ENCODE measurements at regions not wholly inside any gene's neighbourhood (a gene's known extent, or its start where the extent isn't known, plus 50 kb on each side); places are given as distances from the start of the nearest gene placed in this dataset.

DNA sequence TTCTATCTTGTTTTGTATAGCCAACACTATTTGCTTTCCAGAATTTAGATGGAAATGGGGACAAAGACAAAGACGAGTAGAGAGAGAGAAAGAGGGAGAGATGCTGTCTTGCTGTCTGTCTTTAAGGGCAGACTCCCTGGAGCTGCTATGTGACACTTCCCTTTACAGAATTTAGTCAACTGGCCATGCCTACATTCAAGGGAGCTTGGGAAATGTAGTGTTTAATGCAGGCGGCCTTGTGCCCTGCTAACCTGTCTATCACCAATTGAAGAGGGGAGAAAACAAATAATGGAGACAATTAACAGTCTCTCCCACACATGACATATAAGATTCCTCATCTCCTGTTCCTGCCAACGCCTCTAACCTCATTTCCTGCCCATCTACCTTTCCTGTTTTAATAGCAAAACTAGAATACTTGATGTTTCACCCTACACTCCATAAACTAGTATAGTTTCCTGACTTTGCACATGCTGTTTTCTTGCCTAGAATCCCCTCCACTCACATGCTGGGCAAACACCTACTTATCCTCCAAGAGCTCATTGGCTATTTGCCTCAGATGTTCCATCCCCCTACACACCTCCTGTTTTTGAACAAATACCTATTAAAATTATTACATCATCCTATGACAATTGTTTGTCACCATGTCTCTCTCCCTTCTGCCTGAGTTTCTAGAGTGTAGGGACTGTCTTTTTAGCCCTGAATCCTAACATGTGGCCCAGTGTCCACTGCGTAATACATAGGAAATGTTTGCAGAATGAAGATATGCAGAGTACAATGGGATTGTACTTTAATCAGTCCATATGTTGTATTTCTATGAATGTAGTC, 117.2 kb downstream of the SLC25A24 start:
- Histone ChIP-seq H3K27ac (ENCODE audit: low read length) (no peak overlapping the region), H3K9me3 (ENCODE audit: control insufficient read depth, low read length) (no peaks in the 10 kb centered on the region), H3K4me3 (ENCODE audit: low read length) (no peak overlapping the region), H3K4me1 (ENCODE audit: control insufficient read depth, insufficient read depth, low read length) (no peaks in the 10 kb centered on the region), H3K27me3 (ENCODE audit: control insufficient read depth, insufficient read depth) (no peaks in the 10 kb centered on the region)
- 69% methylated on average over 4 of the region's 4 CpGs for WGBS
- intact Hi-C loops (cut with DNase I): no loop called here
- ATAC-seq (no peak), DNase-seq (no peak)

DNA sequence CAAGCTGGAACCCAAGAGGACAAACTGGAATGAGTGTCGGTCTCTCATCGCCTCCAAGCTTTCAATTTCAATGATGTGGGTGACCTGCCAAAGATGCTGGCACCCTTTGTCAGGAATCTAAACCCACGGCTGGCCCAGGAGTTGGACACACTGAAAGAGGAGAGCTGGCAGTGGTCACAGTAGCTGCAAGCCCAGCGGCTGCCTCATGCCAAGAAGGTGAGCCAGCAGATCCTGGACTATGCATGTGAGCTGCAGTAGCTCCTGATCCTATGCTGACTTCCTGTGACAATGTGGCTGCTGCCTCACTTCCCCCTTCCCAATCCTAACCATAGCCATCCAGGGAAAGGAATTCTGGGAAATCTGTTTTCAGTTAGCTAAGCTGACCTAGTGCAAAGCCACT, 117.0 kb upstream of the VAV3 start:
- Histone ChIP-seq H3K9me3 (ENCODE audit: control insufficient read depth, low read length) (no peaks in the 10 kb centered on the region), H3K4me3 (ENCODE audit: low read length) (no peak overlapping the region), H3K27ac (ENCODE audit: low read length) (no peak overlapping the region), H3K4me1 (ENCODE audit: control insufficient read depth, insufficient read depth, low read length) (no peaks in the 10 kb centered on the region), H3K27me3 (ENCODE audit: control insufficient read depth, insufficient read depth) (no peaks in the 10 kb centered on the region)
- no peak for ATAC-seq
- peak in 1 of 3 donors; percentile 50 for DNase-seq
- intact Hi-C loops (cut with DNase I): no loop called here
- WGBS: 70% methylated on average over 4 of the region's 4 CpGs

DNA sequence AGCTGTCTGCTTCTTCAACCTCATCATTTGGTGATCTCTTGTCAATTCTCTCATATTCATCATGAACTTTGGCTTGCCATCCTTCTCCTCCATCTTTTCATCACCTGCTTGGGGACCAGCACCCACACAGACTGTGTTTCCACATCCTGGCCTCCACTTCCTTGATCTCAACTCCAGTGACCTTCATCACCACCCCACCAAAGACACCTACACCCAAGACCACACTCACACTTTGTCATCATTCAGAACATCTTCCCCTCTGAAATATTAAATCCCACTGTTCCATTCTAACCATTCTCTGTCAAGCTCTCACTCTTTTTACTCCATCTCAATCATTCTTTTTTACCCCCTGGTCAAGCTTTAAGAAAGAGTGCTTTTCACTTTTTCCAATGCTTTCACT, 115.5 kb upstream of the VAV3 start:
- H3K4me3 ChIP-seq (ENCODE audit: low read length): no peak overlapping the region
- no peak for DNase-seq
- no peaks in the 10 kb centered on the region for H3K9me3 ChIP-seq (ENCODE audit: control insufficient read depth, low read length)
- H3K27ac ChIP-seq (ENCODE audit: low read length): no peak overlapping the region
- ATAC-seq: no peak
- intact Hi-C loops (cut with DNase I): no loop called here
- no peaks in the 10 kb centered on the region for H3K27me3 ChIP-seq (ENCODE audit: control insufficient read depth, insufficient read depth)
- H3K4me1 ChIP-seq (ENCODE audit: control insufficient read depth, insufficient read depth, low read length): no peaks in the 10 kb centered on the region

DNA sequence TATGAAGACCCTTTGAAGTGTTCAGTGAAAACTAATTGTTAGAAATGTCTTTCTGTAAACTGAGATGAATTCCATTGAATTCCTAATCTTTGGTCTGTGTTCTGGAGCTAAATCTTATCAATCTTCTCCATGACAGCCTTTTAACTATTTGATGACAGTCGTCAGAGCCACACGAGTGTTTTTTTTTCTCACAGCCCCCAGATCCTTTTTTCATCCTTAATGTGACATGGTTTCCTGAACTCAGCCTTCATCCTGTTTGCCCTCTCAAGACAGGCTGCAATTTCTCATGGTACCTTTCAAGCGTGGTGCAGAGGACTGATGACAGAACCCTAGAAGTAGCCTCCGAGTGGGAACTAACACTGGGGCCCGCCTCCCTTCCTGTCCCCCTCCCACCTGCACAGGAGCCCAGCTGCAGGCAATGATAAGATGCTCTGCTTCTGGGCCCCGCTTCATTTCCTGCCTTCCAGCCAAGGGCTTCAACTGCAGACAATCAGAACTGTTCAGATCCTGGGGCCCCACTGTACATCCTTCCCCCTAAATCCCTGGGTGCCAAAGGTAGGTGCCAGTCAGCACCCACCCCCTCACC, 114.6 kb upstream of the VAV3 start:
- no peaks in the 10 kb centered on the region for H3K27me3 ChIP-seq (ENCODE audit: control insufficient read depth, insufficient read depth)
- H3K27ac ChIP-seq (ENCODE audit: low read length): no peak overlapping the region
- no peaks in the 10 kb centered on the region for H3K9me3 ChIP-seq (ENCODE audit: control insufficient read depth, low read length)
- no peak for DNase-seq
- H3K4me1 ChIP-seq (ENCODE audit: control insufficient read depth, insufficient read depth, low read length): no peaks in the 10 kb centered on the region
- no peak for ATAC-seq
- intact Hi-C loops (cut with DNase I): no loop called here
- 44% methylated on average over 6 of the region's 6 CpGs for WGBS
- H3K4me3 ChIP-seq (ENCODE audit: low read length): no peak overlapping the region

DNA sequence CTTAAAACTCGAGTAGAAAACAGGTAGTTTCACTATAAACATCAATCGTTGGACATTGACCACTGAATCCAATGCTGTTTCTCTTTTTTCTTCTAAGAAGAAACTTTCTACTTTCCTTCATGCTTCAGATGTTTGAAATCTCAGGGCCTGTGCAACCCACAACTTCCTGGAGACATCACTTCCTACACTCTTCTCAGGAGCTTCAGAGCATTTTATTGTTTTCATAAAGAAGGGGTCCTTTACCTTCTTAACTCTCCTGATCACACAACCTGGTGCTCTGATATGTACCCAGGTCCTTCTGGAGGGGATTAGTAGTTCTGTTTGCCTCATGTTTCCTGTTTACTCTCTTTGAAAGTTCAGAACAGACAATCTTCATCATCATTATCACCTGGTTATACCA, 113.0 kb upstream of the VAV3 start:
- WGBS: 74% methylated on average over 2 of the region's 2 CpGs
- Histone ChIP-seq H3K27ac (ENCODE audit: low read length) (no peak overlapping the region), H3K27me3 (ENCODE audit: control insufficient read depth, insufficient read depth) (no peaks in the 10 kb centered on the region), H3K4me1 (ENCODE audit: control insufficient read depth, insufficient read depth, low read length) (no peaks in the 10 kb centered on the region), H3K9me3 (ENCODE audit: control insufficient read depth, low read length) (no peaks in the 10 kb centered on the region), H3K4me3 (ENCODE audit: low read length) (no peak overlapping the region)
- no peak for DNase-seq
- ATAC-seq: no peak
- intact Hi-C loops (cut with DNase I): no loop called here

DNA sequence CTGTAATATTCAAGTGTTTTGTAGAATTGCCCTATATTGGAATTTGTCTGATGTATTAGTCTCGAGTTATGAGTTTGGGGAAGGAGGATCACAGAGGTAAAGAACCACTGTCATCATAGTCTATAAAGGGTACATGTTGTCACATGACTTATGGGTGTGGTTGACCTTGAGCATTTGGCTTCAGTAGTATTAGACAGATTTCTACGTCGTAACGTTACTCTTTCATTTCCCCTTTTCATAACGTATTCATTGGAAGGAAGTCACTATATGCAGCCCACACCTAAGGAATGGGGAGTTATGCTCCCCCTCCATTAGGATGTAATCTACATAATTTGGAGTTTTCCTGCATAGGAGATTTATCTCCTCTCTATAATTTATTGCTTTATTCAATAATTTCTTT, 110.1 kb upstream of the VAV3 start:
- ATAC-seq: no peak
- Histone ChIP-seq H3K27ac (ENCODE audit: low read length) (no peak overlapping the region), H3K9me3 (ENCODE audit: control insufficient read depth, low read length) (no peaks in the 10 kb centered on the region), H3K4me3 (ENCODE audit: low read length) (no peak overlapping the region), H3K4me1 (ENCODE audit: control insufficient read depth, insufficient read depth, low read length) (no peaks in the 10 kb centered on the region), H3K27me3 (ENCODE audit: control insufficient read depth, insufficient read depth) (no peaks in the 10 kb centered on the region)
- 54% methylated on average over 5 of the region's 5 CpGs for WGBS
- intact Hi-C loops (cut with DNase I): no loop called here
- DNase-seq: no peak

DNA sequence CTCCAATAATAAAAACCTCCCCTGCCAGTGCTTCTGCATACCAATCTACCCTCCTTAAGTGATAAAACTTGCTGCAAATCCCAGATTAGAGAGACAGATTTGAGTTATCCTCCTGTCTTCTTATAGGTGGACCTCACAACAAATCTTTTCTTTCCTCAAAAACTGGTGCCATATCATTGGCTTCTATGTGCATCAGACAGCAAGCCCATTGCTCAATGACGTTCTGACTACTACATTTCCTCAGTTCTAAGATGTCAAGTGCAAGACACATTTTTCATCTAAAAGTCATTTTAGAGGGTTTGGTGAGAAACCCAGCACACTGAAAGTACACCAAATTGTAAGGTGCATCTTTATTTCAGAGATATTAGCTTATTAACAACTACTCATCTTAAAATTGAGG, 107.8 kb upstream of the VAV3 start:
- no peak for DNase-seq
- no peaks in the 10 kb centered on the region for H3K4me1 ChIP-seq (ENCODE audit: control insufficient read depth, insufficient read depth, low read length)
- ATAC-seq: no peak
- 44% methylated on average over 1 of the region's 1 CpG for WGBS
- H3K27me3 ChIP-seq (ENCODE audit: control insufficient read depth, insufficient read depth): no peaks in the 10 kb centered on the region
- intact Hi-C loops (cut with DNase I): no loop called here
- H3K27ac ChIP-seq (ENCODE audit: low read length): no peak overlapping the region
- H3K9me3 ChIP-seq (ENCODE audit: control insufficient read depth, low read length): no peaks in the 10 kb centered on the region
- no peak overlapping the region for H3K4me3 ChIP-seq (ENCODE audit: low read length)

DNA sequence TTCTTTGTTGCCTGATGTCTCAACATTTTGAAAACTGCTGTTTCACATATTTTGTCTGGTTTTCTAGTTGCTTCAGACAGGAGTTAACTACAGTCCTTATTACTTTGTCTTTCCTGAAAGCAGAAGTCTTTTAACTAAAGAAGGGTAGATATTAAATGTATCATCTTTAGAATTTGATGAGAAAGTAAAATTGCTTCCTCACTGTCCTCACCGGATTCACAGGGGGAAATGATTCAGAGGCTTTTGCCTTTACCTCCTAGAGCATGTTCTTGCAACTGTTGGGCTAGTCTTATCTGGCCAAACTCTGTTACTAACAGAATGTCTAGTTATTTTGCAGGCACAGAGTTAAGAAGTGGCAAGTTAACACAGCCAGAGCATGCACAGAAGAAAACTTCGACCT, 107.2 kb upstream of the VAV3 start:
- intact Hi-C loops (cut with DNase I): no loop called here
- Histone ChIP-seq H3K27me3 (ENCODE audit: control insufficient read depth, insufficient read depth) (no peaks in the 10 kb centered on the region), H3K27ac (ENCODE audit: low read length) (no peak overlapping the region), H3K4me1 (ENCODE audit: control insufficient read depth, insufficient read depth, low read length) (no peaks in the 10 kb centered on the region), H3K9me3 (ENCODE audit: control insufficient read depth, low read length) (no peaks in the 10 kb centered on the region), H3K4me3 (ENCODE audit: low read length) (no peak overlapping the region)
- ATAC-seq (peak in 1 of 2 donors; percentile 28), DNase-seq (no peak)
- whole genome bisulfite sequencing: 38% methylated on average over 2 of the region's 2 CpGs

DNA sequence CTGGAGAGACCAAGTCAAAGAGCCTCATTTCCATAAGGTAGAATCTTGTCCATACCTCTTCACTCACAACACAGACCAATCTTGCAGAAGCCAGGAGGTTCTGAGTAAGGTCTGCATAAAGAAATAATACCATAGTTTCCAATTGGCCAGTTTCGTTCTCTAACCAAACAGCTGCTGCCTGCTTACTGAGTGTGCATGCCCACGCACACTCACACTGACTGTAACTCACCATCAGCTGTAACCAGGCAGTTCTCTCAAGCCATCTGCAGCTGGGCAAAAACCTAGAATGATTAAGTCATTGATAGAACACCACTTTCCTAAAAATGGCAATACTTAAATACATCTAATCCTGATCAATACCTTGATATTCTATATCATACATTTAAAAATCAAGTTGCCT, 106.6 kb upstream of the VAV3 start:
- intact Hi-C loops (cut with DNase I): no loop called here
- no peaks in the 10 kb centered on the region for H3K9me3 ChIP-seq (ENCODE audit: control insufficient read depth, low read length)
- 71% methylated on average over 2 of the region's 2 CpGs for WGBS
- H3K4me3 ChIP-seq (ENCODE audit: low read length): no peak overlapping the region
- no peak overlapping the region for H3K27ac ChIP-seq (ENCODE audit: low read length)
- H3K4me1 ChIP-seq (ENCODE audit: control insufficient read depth, insufficient read depth, low read length): no peaks in the 10 kb centered on the region
- DNase-seq (no peak), ATAC-seq (peak in 1 of 2 donors; percentile 51)
- H3K27me3 ChIP-seq (ENCODE audit: control insufficient read depth, insufficient read depth): no peaks in the 10 kb centered on the region

DNA sequence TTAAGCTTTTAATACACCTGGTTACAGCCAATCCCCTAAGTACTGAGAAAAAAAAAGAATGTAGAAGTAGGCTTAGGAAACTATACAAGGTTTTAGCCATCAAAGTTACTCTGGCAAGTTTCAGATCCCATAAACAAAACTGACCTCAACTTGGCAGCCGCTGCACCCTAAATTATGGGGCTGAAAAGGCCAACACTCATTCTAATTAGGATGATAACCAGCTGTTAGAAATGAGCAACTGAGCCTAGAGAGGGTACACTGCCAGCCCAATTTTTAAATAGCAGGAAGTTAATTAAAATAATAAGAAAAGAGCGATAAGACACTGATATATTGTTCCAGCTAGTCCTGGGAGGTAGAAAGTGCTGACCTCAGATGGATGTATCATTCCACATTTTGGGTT, 105.7 kb upstream of the VAV3 start:
- ATAC-seq: peak in 1 of 2 donors; percentile 59
- no peak overlapping the region for H3K4me3 ChIP-seq (ENCODE audit: low read length)
- peak in 1 of 3 donors; percentile 64 for DNase-seq
- no peaks in the 10 kb centered on the region for H3K9me3 ChIP-seq (ENCODE audit: control insufficient read depth, low read length)
- no peaks in the 10 kb centered on the region for H3K27me3 ChIP-seq (ENCODE audit: control insufficient read depth, insufficient read depth)
- intact Hi-C loops (cut with DNase I): no loop called here
- H3K4me1 ChIP-seq (ENCODE audit: control insufficient read depth, insufficient read depth, low read length): no peaks in the 10 kb centered on the region
- no peak overlapping the region for H3K27ac ChIP-seq (ENCODE audit: low read length)
- WGBS: 56% methylated on average over 2 of the region's 2 CpGs

DNA sequence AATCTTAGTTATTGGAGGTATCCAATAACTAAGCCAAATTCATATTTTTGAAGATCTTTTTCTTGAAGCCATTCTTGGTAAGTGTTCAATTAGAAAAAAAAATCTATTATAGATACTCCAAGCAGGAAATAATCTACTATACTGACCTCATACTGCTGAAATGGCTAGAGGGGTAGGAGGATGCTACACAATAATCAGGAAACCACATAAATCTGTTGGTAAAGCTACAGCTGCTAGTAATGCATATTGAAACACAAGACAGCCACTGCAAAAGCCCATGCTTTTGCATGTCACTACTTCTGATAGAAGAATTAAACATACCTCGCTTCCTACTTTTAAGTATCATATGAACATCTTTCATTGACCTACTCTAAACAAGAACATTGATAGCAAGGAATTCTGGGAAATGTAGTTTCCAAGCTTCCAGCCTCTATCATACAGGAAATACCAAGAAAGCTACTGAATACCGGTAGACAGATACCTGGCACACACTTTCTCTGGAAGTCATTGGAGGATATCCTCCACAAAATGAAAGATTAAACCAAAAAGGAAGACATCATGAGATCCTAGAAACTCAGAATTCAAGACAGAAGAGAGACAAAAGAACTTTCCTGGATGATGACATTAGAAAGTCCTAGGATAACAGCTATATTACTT, 103.0 kb upstream of the VAV3 start:
- 50% methylated on average over 2 of the region's 2 CpGs for WGBS
- H3K4me3 ChIP-seq (ENCODE audit: low read length): no peak overlapping the region
- H3K27me3 ChIP-seq (ENCODE audit: control insufficient read depth, insufficient read depth): no peaks in the 10 kb centered on the region
- H3K4me1 ChIP-seq (ENCODE audit: control insufficient read depth, insufficient read depth, low read length): no peaks in the 10 kb centered on the region
- intact Hi-C loops (cut with DNase I): no loop called here
- no peak overlapping the region for H3K27ac ChIP-seq (ENCODE audit: low read length)
- no peaks in the 10 kb centered on the region for H3K9me3 ChIP-seq (ENCODE audit: control insufficient read depth, low read length)
- no peak for DNase-seq
- no peak for ATAC-seq
